Mucosa of stomach (tissue), 1 donor: ENCODE measurements at regions not wholly inside any gene's neighbourhood (a gene's known extent, or its start where the extent isn't known, plus 50 kb on each side); places are given as distances from the start of the nearest gene placed in this dataset.

Experiments used
- H3K27me3 ChIP-seq: one replicate; pipeline ENCODE4 v1.7.0; 2013; ENCODE audit warnings: mild to moderate bottlenecking, low read length; ENCODE audit not compliant: control insufficient read depth, insufficient read depth
- H3K36me3 ChIP-seq: one replicate; pipeline ENCODE4 v1.7.0; 2013; ENCODE audit warnings: low read length; ENCODE audit not compliant: control insufficient read depth, insufficient read depth
- H3K4me1 ChIP-seq: one replicate; pipeline ENCODE4 v1.7.0; 2013; ENCODE audit warnings: mild to moderate bottlenecking, low read length; ENCODE audit not compliant: control insufficient read depth, insufficient read depth
- H3K4me3 ChIP-seq: one replicate; pipeline ENCODE4 v1.7.0; 2013; ENCODE audit warnings: low read length
- H3K9ac ChIP-seq: one replicate; pipeline ENCODE4 v1.7.0; 2013; ENCODE audit warnings: mild to moderate bottlenecking, low read length, moderate library complexity
- H3K9me3 ChIP-seq: one replicate; pipeline ENCODE4 v1.7.0; 2013; ENCODE audit warnings: mild to moderate bottlenecking, low read length, moderate library complexity; ENCODE audit not compliant: control insufficient read depth
- donor health status: Pancreatic carcinoma.

DNA sequence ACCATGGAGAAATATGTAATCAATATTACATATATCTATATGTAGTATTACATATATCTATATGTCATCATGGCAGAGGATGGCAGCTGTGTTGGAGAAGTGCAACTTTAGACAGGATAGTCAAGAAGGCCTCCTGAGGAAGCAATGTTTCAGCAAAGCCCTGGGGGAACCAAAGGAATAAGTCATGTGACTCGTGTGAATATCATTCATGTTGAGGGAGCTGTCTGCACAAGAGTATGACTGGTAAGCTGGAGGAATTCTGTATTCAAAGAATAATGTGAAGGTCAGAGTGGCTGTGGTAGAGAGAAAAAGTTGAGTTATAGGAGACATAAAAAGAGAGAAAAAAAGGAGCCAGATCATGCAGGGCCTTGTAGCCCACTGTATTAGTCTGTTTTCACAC, 92.9 kb upstream of the EDNRA start:
- Histone ChIP-seq H3K9me3 (no peaks in the 10 kb centered on the region), H3K4me1 (no peaks in the 10 kb centered on the region), H3K4me3 (no peak overlapping the region), H3K9ac (no peak overlapping the region), H3K36me3 (no peaks in the 10 kb centered on the region), H3K27me3 (no peaks in the 10 kb centered on the region)

DNA sequence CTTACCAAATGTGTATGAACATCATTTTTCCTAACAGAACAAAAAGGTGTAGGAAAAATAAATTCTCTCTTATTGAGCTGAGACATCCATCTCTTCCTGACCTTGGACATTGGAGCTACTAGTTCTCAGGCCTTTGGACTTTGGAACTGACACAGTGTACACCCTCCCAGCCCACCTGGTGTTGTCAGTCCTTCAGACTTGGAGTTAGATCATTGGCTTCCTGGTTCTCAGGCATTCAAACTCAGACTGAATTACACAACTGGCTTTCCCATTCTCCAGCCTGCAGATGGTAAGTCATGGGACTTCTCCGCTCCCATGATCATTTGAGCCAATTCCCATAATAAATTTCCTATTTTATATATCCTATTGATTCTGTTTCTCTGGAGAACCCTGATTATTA, 84.8 kb upstream of the EDNRA start:
- Histone ChIP-seq H3K4me3 (no peak overlapping the region), H3K27me3 (no peaks in the 10 kb centered on the region), H3K9ac (no peak overlapping the region), H3K36me3 (no peaks in the 10 kb centered on the region), H3K9me3 (no peaks in the 10 kb centered on the region), H3K4me1 (no peaks in the 10 kb centered on the region)

DNA sequence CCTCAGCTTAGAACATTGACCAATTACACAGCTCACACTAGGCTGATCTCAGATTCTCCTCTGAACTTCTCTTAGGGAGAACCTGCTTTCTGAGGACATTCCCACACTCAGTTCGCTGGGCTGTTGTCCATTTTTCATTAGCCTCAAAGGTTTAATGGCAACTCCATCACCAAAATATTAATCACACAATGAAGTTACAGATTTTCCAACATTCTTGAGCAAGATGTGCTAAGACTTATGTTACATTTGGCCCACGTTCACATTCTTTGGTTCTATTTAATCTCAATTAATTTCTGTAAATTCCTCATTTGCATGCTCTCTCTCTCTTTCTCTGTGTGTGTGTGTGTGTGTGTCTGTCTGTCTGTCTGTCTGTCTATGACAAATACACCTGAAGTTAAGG, 82.3 kb upstream of the EDNRA start:
- H3K4me3 ChIP-seq = no peak overlapping the region
- H3K36me3 ChIP-seq = no peaks in the 10 kb centered on the region
- H3K4me1 ChIP-seq = no peaks in the 10 kb centered on the region
- H3K9ac ChIP-seq = no peak overlapping the region
- no peaks in the 10 kb centered on the region for H3K9me3 ChIP-seq
- no peaks in the 10 kb centered on the region for H3K27me3 ChIP-seq

DNA sequence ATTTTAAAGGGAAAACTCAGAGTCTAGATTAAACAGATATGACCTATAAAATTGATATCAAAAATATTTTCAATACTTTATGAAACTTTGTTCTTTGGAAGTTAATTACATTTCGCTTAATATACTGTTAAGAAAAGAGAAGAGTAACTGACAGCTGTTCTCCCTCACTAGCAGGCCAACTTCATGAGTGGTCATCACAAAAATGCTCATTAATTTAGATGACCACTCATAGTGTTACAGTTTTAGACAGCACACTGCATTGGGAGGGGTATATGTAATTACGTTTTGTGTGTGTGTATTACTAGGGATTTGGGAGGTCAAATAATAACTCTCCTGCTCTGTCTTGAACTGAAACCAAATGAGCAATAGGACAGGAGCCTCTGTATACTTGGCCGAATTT, 80.2 kb upstream of the EDNRA start:
- no peaks in the 10 kb centered on the region for H3K36me3 ChIP-seq
- H3K9me3 ChIP-seq = no peaks in the 10 kb centered on the region
- H3K4me3 ChIP-seq = no peak overlapping the region
- H3K4me1 ChIP-seq = no peaks in the 10 kb centered on the region
- no peak overlapping the region for H3K9ac ChIP-seq
- no peaks in the 10 kb centered on the region for H3K27me3 ChIP-seq

- Histone ChIP-seq H3K9me3 (no peaks in the 10 kb centered on the region), H3K4me3 (no peak overlapping the region), H3K36me3 (no peaks in the 10 kb centered on the region), H3K27me3 (no peaks in the 10 kb centered on the region), H3K4me1 (no peaks in the 10 kb centered on the region), H3K9ac (no peak overlapping the region)
Measured at GRCh38 chr4:147401221-147401620, 79.7 kb upstream of the EDNRA start.

- H3K27me3 ChIP-seq = no peaks in the 10 kb centered on the region
- H3K9me3 ChIP-seq = no peaks in the 10 kb centered on the region
- no peaks in the 10 kb centered on the region for H3K4me1 ChIP-seq
- H3K36me3 ChIP-seq = no peaks in the 10 kb centered on the region
- no peak overlapping the region for H3K9ac ChIP-seq
- H3K4me3 ChIP-seq = no peak overlapping the region
Measured at GRCh38 chr4:147407261-147408045, 73.4 kb upstream of the EDNRA start.

DNA sequence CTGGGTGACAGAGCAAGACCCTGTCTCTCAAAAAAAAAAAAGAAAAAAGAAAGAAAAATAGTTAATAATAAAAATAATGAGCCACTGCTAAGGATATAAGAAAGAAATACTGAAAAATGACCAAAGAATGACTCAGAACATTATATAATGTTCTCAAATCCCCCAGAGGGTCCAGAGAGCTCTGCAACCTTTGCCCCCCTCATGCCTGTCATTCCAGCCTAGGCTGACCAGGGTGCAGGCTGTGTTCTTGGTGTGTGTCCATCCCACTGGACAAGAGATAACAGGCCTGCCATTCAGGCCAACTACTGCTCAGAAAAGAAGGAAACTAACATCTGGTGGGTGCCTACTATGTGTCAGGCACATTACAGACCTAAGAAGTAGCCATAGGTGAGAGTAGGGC, 72.7 kb upstream of the EDNRA start:
- H3K27me3 ChIP-seq = no peaks in the 10 kb centered on the region
- no peaks in the 10 kb centered on the region for H3K4me1 ChIP-seq
- no peak overlapping the region for H3K9ac ChIP-seq
- H3K4me3 ChIP-seq = no peak overlapping the region
- H3K9me3 ChIP-seq = no peaks in the 10 kb centered on the region
- H3K36me3 ChIP-seq = no peaks in the 10 kb centered on the region

DNA sequence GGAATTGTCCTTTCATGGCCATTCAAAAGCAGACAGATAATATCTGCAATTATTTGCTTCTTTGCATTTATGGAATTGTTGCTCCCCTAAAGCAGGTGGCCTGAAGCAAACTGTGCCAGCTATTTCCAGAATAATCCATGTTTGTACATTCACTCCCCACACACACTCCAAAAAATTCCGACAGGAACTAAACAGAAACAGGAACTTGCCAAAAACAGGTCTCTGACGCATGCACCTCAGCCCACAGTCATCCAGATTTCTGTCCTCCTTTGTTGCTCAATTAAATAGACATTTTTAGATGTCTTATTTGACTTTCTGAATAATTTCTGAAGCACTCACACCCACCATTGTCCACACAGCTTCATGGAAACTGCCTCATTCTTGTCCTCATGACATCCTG, 71.5 kb upstream of the EDNRA start:
- Histone ChIP-seq H3K9me3 (no peaks in the 10 kb centered on the region), H3K4me1 (no peaks in the 10 kb centered on the region), H3K9ac (no peak overlapping the region), H3K27me3 (no peaks in the 10 kb centered on the region), H3K4me3 (no peak overlapping the region), H3K36me3 (no peaks in the 10 kb centered on the region)

GRCh38 chr4:147418226-147418625, 62.7 kb upstream of the EDNRA start:
- H3K9ac ChIP-seq = no peak overlapping the region

DNA sequence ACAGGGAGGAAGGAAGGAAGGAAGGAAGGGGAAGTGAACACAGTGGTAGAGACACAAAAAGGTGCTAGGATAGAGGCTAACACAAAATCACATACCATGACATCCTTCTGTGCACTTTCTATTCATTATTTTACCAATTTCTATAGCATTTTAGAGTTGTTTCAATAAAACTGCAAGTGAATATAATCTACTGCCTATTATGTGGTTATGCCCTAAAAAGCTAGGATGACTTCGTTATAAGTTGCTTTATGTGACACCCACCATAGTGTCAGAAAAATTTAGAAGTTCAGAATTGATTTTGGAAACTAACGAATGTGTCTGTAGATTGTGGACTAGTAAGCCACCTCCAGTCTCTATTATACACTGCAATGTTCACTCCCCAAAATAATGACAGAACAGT, 59.4 kb upstream of the EDNRA start:
- no peak overlapping the region for H3K4me3 ChIP-seq
- no peaks in the 10 kb centered on the region for H3K4me1 ChIP-seq
- no peaks in the 10 kb centered on the region for H3K27me3 ChIP-seq
- H3K36me3 ChIP-seq = no peaks in the 10 kb centered on the region
- H3K9me3 ChIP-seq = no peaks in the 10 kb centered on the region
- H3K9ac ChIP-seq = no peak overlapping the region

More at GRCh38 chr4:147418226-147418625, 62.7 kb upstream of the EDNRA start:
- Histone ChIP-seq H3K9me3 (no peaks in the 10 kb centered on the region), H3K36me3 (no peaks in the 10 kb centered on the region), H3K27me3 (no peaks in the 10 kb centered on the region), H3K4me3 (no peak overlapping the region), H3K4me1 (no peaks in the 10 kb centered on the region)

DNA sequence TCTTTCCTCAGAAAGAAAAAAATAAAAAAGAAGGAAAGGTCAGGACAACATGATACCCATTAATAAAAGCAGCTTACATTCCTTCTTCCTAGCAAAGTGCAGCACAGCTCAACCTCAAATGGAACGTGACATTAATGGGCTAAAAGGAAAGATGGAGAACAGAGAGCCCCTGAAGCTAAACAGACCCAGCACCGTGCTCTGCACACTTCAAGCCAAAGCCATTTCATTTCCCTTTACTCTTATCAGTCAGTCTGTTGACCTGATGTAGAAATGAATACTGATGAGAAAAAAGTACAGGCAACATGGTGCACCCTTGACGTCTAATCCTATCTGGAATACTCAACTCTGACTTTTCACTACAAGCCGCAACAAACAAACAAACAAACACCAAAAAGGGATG, 57.7 kb upstream of the EDNRA start:
- Histone ChIP-seq H3K9ac (no peak overlapping the region), H3K9me3 (no peaks in the 10 kb centered on the region), H3K4me3 (no peak overlapping the region), H3K27me3 (no peaks in the 10 kb centered on the region), H3K4me1 (no peaks in the 10 kb centered on the region), H3K36me3 (no peaks in the 10 kb centered on the region)

GRCh38 chr4:147425019-147425418, 55.9 kb upstream of the EDNRA start:
- no peaks in the 10 kb centered on the region for H3K9me3 ChIP-seq
- no peaks in the 10 kb centered on the region for H3K4me1 ChIP-seq
- no peaks in the 10 kb centered on the region for H3K36me3 ChIP-seq
- no peak overlapping the region for H3K4me3 ChIP-seq
- H3K9ac ChIP-seq = no peak overlapping the region
- H3K27me3 ChIP-seq = no peaks in the 10 kb centered on the region

DNA sequence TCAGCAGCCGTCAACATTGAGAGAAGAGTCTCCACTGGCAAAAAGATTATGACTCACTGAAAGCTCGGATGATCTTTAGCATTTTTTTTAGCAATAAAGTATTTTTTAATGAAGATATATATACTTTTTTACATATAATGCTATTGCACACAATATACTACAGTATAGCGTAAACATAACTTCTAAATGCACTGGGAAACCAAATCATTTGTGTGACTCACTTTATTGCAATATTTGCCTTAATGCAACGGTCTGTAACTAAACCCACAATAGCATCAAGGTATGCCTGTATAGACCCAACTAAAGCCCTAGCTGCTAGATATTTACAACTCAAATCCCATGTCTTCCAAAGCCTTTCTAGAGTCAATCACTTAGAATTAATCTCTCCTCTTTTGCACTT, 52.3 kb upstream of the EDNRA start:
- no peaks in the 10 kb centered on the region for H3K36me3 ChIP-seq
- no peaks in the 10 kb centered on the region for H3K4me1 ChIP-seq
- no peaks in the 10 kb centered on the region for H3K27me3 ChIP-seq
- H3K4me3 ChIP-seq = no peak overlapping the region
- H3K9ac ChIP-seq = no peak overlapping the region
- no peaks in the 10 kb centered on the region for H3K9me3 ChIP-seq
